HG02970 (cell line): ENCODE measurements at regions not wholly inside any gene's neighbourhood (a gene's known extent, or its start where the extent isn't known, plus 50 kb on each side); places are given as distances from the start of the nearest gene placed in this dataset.
"Not testable (repeated sequence)": the region's sequence is repeated elsewhere in the genome, so short reads cannot be mapped to it uniquely, and the experiment has no call there.

Experiments
- ATAC-seq: cut with Tn5 transposase; IDR thresholded peaks from one replicate; pipeline ENCODE4 v1.9.1; 2021; ENCODE audit warnings: mild to moderate bottlenecking, moderate library complexity, moderate number of reproducible peaks; ENCODE audit not compliant: unreplicated experiment, low FRiP score

GRCh38 chr1:182263706-182264105 is 127.9 kb downstream of the GLUL start:
- ATAC-seq, result no peak

- ATAC-seq, result no peak
Measured at GRCh38 chr1:182262425-182262824, 129.2 kb downstream of the GLUL start.

GRCh38 chr1:182261655-182262054 is 129.9 kb downstream of the GLUL start:
- ATAC-seq, result no peak

GRCh38 chr1:182260516-182260915 is 131.1 kb downstream of the GLUL start:
- ATAC-seq, result no peak

GRCh38 chr1:182259968-182260367 is 131.6 kb downstream of the GLUL start:
- no peak for ATAC-seq

GRCh38 chr1:182259229-182259872 is 132.2 kb downstream of the GLUL start:
- no peak for ATAC-seq

GRCh38 chr1:182257369-182258063 is 134.1 kb downstream of the GLUL start:
- ATAC-seq, result no peak

- ATAC-seq, result no peak
Measured at GRCh38 chr1:182256931-182257330, 134.7 kb downstream of the GLUL start.

- ATAC-seq, result no peak
Measured at GRCh38 chr1:182255494-182255893, 136.1 kb downstream of the GLUL start.

GRCh38 chr1:182253319-182253860 is 138.2 kb downstream of the GLUL start:
- no peak for ATAC-seq

- ATAC-seq, result no peak
Measured at GRCh38 chr1:182251561-182251960, 140.0 kb downstream of the GLUL start.

GRCh38 chr1:182249201-182249676 is 142.4 kb downstream of the GLUL start:
- no peak for ATAC-seq

- ATAC-seq, result no peak
Measured at GRCh38 chr1:182248721-182249120, 142.9 kb downstream of the GLUL start.

GRCh38 chr1:182247813-182248212 is 143.8 kb downstream of the GLUL start:
- ATAC-seq, result not testable (repeated sequence)

- no peak for ATAC-seq
Measured at GRCh38 chr1:182246783-182247182, 144.8 kb downstream of the GLUL start.

GRCh38 chr1:182245040-182245439 is 146.6 kb downstream of the GLUL start:
- ATAC-seq, result no peak

- no peak for ATAC-seq
Measured at GRCh38 chr1:182244451-182244850, 147.1 kb downstream of the GLUL start.

GRCh38 chr1:182242641-182243040 is 148.9 kb downstream of the GLUL start:
- ATAC-seq, result no peak

GRCh38 chr1:182240085-182240484 is 151.5 kb downstream of the GLUL start:
- no peak for ATAC-seq

- ATAC-seq, result no peak
Measured at GRCh38 chr1:182238421-182238820, 153.2 kb downstream of the GLUL start.

- no peak for ATAC-seq
Measured at GRCh38 chr1:182237329-182237728, 154.3 kb downstream of the GLUL start.

GRCh38 chr1:182236651-182237077 is 154.9 kb downstream of the GLUL start:
- no peak for ATAC-seq
